Muscle of back (tissue), 3 donors: ENCODE measurements at regions not wholly inside any gene's neighbourhood (a gene's known extent, or its start where the extent isn't known, plus 50 kb on each side); places are given as distances from the start of the nearest gene placed in this dataset.
"Not testable (repeated sequence)": the region's sequence is repeated elsewhere in the genome, so short reads cannot be mapped to it uniquely, and the experiment has no call there.

Experiments used
- DNase-seq, 3 donors: peaks; one replicate each; pipeline versions ENCODE4 v3.0.0 to v3.0.0-alpha.2; 2013

- DNase-seq, result peak in 1 of 3 donors; percentile 3
Measured at GRCh38 chr1:164433141-164433817, 125.7 kb upstream of the PBX1 start.

- DNase-seq, result no peak
Measured at GRCh38 chr1:164433818-164434170, 125.2 kb upstream of the PBX1 start.

GRCh38 chr1:164440232-164440631, 118.8 kb upstream of the PBX1 start:
- peak in 2 of 3 donors; percentile 9 to 24 for DNase-seq

- DNase-seq, result no peak
Measured at GRCh38 chr1:164443166-164443565, 115.8 kb upstream of the PBX1 start.

GRCh38 chr1:164443836-164444235, 115.1 kb upstream of the PBX1 start:
- no peak for DNase-seq

- DNase-seq, result no peak
Measured at GRCh38 chr1:164446020-164446419, 113.0 kb upstream of the PBX1 start.

GRCh38 chr1:164452549-164452948, 106.4 kb upstream of the PBX1 start:
- peak in 1 of 3 donors; percentile 14 for DNase-seq

GRCh38 chr1:164456272-164456671, 102.7 kb upstream of the PBX1 start:
- no peak for DNase-seq

GRCh38 chr1:164459176-164459575, 99.8 kb upstream of the PBX1 start:
- not testable (repeated sequence) for DNase-seq

- DNase-seq, result no peak
Measured at GRCh38 chr1:164466001-164466421, 93.0 kb upstream of the PBX1 start.

GRCh38 chr1:164466429-164466828, 92.6 kb upstream of the PBX1 start:
- no peak for DNase-seq

GRCh38 chr1:164470996-164471395, 88.0 kb upstream of the PBX1 start:
- DNase-seq, result no peak

GRCh38 chr1:164472841-164473240, 86.1 kb upstream of the PBX1 start:
- DNase-seq, result no peak

- no peak for DNase-seq
Measured at GRCh38 chr1:164473544-164473943, 85.4 kb upstream of the PBX1 start.

- DNase-seq, result no peak
Measured at GRCh38 chr1:164475834-164476233, 83.2 kb upstream of the PBX1 start.

- DNase-seq, result no peak
Measured at GRCh38 chr1:164477343-164477742, 81.6 kb upstream of the PBX1 start.

- DNase-seq, result no peak
Measured at GRCh38 chr1:164479242-164479641, 79.7 kb upstream of the PBX1 start.

- no peak for DNase-seq
Measured at GRCh38 chr1:164480285-164480907, 78.6 kb upstream of the PBX1 start.

GRCh38 chr1:164495905-164496304, 63.1 kb upstream of the PBX1 start:
- DNase-seq, result no peak

- DNase-seq, result no peak
Measured at GRCh38 chr1:164498792-164499191, 60.2 kb upstream of the PBX1 start.

GRCh38 chr1:164504749-164505148, 54.2 kb upstream of the PBX1 start:
- DNase-seq, result no peak
